ENCODE measurements at regions not wholly inside any gene's neighbourhood (a gene's known extent, or its start where the extent isn't known, plus 50 kb on each side); places are given as distances from the start of the nearest gene placed in this dataset.

- DNase-seq: no peak
Observed at GRCh38 chr3:117632191-117632590, 922.6 kb downstream of the TUSC7 start.

- no peak for DNase-seq
Observed at GRCh38 chr3:117633207-117633606, 923.6 kb downstream of the TUSC7 start.

- no peak for DNase-seq
Observed at GRCh38 chr3:117637666-117638065, 928.1 kb downstream of the TUSC7 start.

GRCh38 chr3:117644203-117644602, 934.6 kb downstream of the TUSC7 start:
- DNase-seq: no peak

- no peak for DNase-seq
Observed at GRCh38 chr3:117645561-117646242, 936.1 kb downstream of the TUSC7 start.

GRCh38 chr3:117647435-117647834, 937.9 kb downstream of the TUSC7 start:
- no peak for DNase-seq

GRCh38 chr3:117651246-117651645, 941.7 kb downstream of the TUSC7 start:
- DNase-seq: no peak

GRCh38 chr3:117656391-117656790, 946.8 kb downstream of the TUSC7 start:
- no peak for DNase-seq

- DNase-seq: no peak
Observed at GRCh38 chr3:117657278-117657677, 947.7 kb downstream of the TUSC7 start.

- no peak for DNase-seq
Observed at GRCh38 chr3:117660941-117661817, 951.6 kb downstream of the TUSC7 start.

- DNase-seq: no peak
Observed at GRCh38 chr3:117661818-117662095, 952.2 kb downstream of the TUSC7 start.

GRCh38 chr3:117665296-117665695, 955.7 kb downstream of the TUSC7 start:
- DNase-seq: no peak

GRCh38 chr3:117666325-117666724, 956.7 kb downstream of the TUSC7 start:
- DNase-seq: no peak

- no peak for DNase-seq
Observed at GRCh38 chr3:117666812-117667211, 957.2 kb downstream of the TUSC7 start.

- DNase-seq: no peak
Observed at GRCh38 chr3:117669774-117670173, 960.2 kb downstream of the TUSC7 start.

GRCh38 chr3:117671722-117672318, 962.2 kb downstream of the TUSC7 start:
- DNase-seq: no peak

GRCh38 chr3:117674321-117674720, 964.7 kb downstream of the TUSC7 start:
- DNase-seq: no peak

- DNase-seq: no peak
Observed at GRCh38 chr3:117681619-117682018, 972.0 kb downstream of the TUSC7 start.

- DNase-seq: no peak
Observed at GRCh38 chr3:117687096-117687495, 977.5 kb downstream of the TUSC7 start.

- peak; percentile 0 for DNase-seq
Observed at GRCh38 chr3:117688583-117688982, 979.0 kb downstream of the TUSC7 start.

- no peak for DNase-seq
Observed at GRCh38 chr3:117691526-117691925, 981.9 kb downstream of the TUSC7 start.

- DNase-seq: no peak
Observed at GRCh38 chr3:117692416-117692995, 982.9 kb downstream of the TUSC7 start.

- DNase-seq: no peak
Observed at GRCh38 chr3:117695321-117695720, 985.7 kb downstream of the TUSC7 start.

All from NCI-H748 treated with DMSO at 0.1 percent for 48 hours (cell line).